Parathyroid adenoma (tissue), 2 donors: ENCODE measurements at regions not wholly inside any gene's neighbourhood (a gene's known extent, or its start where the extent isn't known, plus 50 kb on each side); places are given as distances from the start of the nearest gene placed in this dataset.

Experiments
- H2AFZ ChIP-seq: fragments of 300-600 bp; sonication (generic); one replicate; pipeline ENCODE4 v1.7.0; 2017; ENCODE audit warnings: antibody characterized with exemption, mild to moderate bottlenecking
- H3K27ac ChIP-seq: fragments of 300-600 bp; sonication (generic); one replicate; pipeline ENCODE4 v1.7.0; 2017
- H3K27me3 ChIP-seq: fragments of 300-600 bp; sonication (generic); one replicate; pipeline ENCODE4 v1.7.0; 2017; ENCODE audit warnings: low read length; ENCODE audit not compliant: control insufficient read depth, insufficient read depth
- H3K36me3 ChIP-seq: fragments of 300-600 bp; sonication (generic); one replicate; pipeline ENCODE4 v1.7.0; 2017; ENCODE audit warnings: low read length; ENCODE audit not compliant: control insufficient read depth, insufficient read depth
- H3K4me1 ChIP-seq: fragments of 300-600 bp; sonication (generic); one replicate; pipeline ENCODE4 v1.7.0; 2017; ENCODE audit warnings: control low read depth
- H3K4me2 ChIP-seq: fragments of 300-600 bp; sonication (generic); one replicate; pipeline ENCODE4 v1.7.0; 2017; ENCODE audit warnings: low read length
- H3K4me3 ChIP-seq: fragments of 300-600 bp; sonication (generic); one replicate; pipeline ENCODE4 v1.7.0; 2017; ENCODE audit warnings: low read depth, low read length
- H3K79me2 ChIP-seq: fragments of 300-600 bp; sonication (generic); one replicate; pipeline ENCODE4 v1.7.0; 2017; ENCODE audit warnings: control low read depth
- H3K9ac ChIP-seq: fragments of 300-600 bp; sonication (generic); one replicate; pipeline ENCODE4 v1.7.0; 2017; ENCODE audit warnings: mild to moderate bottlenecking
- H3K9me3 ChIP-seq: fragments of 300-600 bp; sonication (generic); one replicate; pipeline ENCODE4 v1.7.0; 2017; ENCODE audit warnings: low read length; ENCODE audit not compliant: control insufficient read depth
- TF ChIP-seq, protein P1 (sequence below): fragments of 300-600 bp; sonication (generic); IDR thresholded peaks from one replicate; pipeline ENCODE4 v1.7.0; 2017; ENCODE audit warnings: antibody characterized with exemption, mild to moderate bottlenecking
- donor health status: primary hyperparathyroidism.

DNA sequence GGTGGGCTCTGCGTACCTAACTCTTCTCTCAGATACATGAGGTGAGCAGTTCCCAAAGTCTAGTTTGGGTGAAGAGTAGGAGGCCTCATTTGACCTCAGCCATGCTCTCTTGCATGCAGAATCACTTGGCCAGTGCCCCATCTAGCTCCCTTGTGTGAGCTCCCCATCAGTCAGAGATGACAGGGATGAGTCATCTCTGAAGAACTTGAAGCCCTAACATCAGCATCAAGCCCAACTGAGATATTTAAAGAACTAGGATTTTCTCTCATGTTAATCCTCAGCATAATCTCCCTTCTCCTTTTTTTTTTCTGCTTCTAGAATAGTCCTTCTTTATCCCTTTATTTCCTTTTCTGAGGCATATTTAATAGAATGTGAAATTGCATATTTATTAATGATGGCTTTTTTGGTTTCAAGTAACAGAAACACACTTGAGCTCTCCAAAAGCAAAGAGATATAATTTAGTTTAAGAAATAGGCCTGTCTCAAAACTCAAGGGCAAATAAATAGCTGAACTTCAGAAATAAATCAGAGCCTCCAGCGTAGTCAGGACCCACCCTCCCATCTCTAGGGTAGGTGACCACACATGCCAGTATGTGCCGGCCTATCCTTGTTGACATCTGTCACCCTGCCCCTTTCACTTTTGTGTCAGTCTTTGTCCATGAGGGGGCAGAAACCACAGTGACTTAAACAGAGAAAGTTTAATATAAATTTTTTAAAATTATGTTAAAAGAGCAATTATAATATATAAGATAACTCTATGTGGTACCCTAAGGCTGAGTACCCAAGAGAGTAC, 112.3 kb downstream of the TSEN15 start:
- H3K27me3 ChIP-seq, result no peaks in the 10 kb centered on the region
- TF ChIP-seq, protein P1, sequence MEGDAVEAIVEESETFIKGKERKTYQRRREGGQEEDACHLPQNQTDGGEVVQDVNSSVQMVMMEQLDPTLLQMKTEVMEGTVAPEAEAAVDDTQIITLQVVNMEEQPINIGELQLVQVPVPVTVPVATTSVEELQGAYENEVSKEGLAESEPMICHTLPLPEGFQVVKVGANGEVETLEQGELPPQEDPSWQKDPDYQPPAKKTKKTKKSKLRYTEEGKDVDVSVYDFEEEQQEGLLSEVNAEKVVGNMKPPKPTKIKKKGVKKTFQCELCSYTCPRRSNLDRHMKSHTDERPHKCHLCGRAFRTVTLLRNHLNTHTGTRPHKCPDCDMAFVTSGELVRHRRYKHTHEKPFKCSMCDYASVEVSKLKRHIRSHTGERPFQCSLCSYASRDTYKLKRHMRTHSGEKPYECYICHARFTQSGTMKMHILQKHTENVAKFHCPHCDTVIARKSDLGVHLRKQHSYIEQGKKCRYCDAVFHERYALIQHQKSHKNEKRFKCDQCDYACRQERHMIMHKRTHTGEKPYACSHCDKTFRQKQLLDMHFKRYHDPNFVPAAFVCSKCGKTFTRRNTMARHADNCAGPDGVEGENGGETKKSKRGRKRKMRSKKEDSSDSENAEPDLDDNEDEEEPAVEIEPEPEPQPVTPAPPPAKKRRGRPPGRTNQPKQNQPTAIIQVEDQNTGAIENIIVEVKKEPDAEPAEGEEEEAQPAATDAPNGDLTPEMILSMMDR, result no peak
- no peak overlapping the region for H3K4me2 ChIP-seq
- H3K79me2 ChIP-seq, result no peaks in the 10 kb centered on the region
- no peaks in the 10 kb centered on the region for H3K9me3 ChIP-seq
- no peak overlapping the region for H2AFZ ChIP-seq
- H3K4me3 ChIP-seq, result no peak overlapping the region
- H3K27ac ChIP-seq, result no peak overlapping the region
- H3K9ac ChIP-seq, result no peak overlapping the region
- H3K4me1 ChIP-seq, result no peaks in the 10 kb centered on the region
- no peaks in the 10 kb centered on the region for H3K36me3 ChIP-seq

DNA sequence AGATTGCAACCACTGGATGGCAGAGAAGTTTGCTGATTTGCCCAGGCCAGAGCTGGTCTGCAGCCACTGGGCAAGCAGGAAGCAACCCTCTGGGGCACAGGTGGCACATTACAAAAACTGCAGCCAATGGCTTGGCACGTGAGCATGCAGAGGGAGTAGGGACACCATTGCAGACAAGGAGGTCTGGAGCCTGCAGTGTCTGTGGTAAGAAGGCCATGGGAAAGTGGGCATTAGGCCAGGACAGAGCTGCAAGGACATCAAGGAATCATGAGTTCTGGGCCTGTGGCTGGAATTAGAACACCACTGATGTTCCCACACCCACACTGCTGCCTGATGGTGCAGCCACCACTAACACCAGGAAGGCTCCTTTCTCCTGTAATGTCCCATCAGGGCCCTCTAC, 113.0 kb downstream of the TSEN15 start:
- Histone ChIP-seq H3K4me1 (no peaks in the 10 kb centered on the region), H3K9ac (no peak overlapping the region), H3K79me2 (no peaks in the 10 kb centered on the region), H3K4me3 (no peak overlapping the region), H3K4me2 (no peak overlapping the region), H2AFZ (no peak overlapping the region), H3K27ac (no peak overlapping the region), H3K36me3 (no peaks in the 10 kb centered on the region), H3K27me3 (no peaks in the 10 kb centered on the region), H3K9me3 (no peaks in the 10 kb centered on the region)
- TF ChIP-seq, protein P1, result no peak

DNA sequence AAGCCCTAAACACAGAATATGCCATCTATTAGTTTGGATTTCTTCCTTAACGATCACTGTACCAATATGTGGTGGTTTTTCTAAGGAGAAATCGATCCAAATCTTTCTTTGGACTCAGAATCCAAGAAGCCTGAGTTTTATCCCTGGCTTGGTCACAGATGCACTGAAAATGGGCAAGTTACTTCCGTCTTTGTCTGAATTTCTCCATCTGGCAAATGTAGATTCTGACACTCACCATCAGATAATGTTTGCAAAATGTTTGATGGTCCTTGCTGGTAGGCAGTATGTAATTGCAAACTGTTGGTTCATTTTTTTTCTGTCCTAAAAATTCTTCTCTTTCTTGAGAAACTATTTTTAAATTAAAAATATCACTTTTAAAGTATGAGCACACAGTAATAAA, 115.0 kb downstream of the TSEN15 start:
- Histone ChIP-seq H3K9ac (no peak overlapping the region), H2AFZ (no peak overlapping the region), H3K4me2 (no peak overlapping the region), H3K27me3 (no peaks in the 10 kb centered on the region), H3K79me2 (no peaks in the 10 kb centered on the region), H3K27ac (no peak overlapping the region), H3K4me3 (no peak overlapping the region), H3K4me1 (no peaks in the 10 kb centered on the region), H3K9me3 (no peaks in the 10 kb centered on the region), H3K36me3 (no peaks in the 10 kb centered on the region)
- TF ChIP-seq, protein P1, result no peak

- Histone ChIP-seq H3K36me3 (no peaks in the 10 kb centered on the region), H3K4me1 (no peaks in the 10 kb centered on the region), H3K27ac (no peak overlapping the region), H2AFZ (no peak overlapping the region), H3K9ac (no peak overlapping the region), H3K9me3 (no peaks in the 10 kb centered on the region), H3K79me2 (no peaks in the 10 kb centered on the region), H3K4me2 (no peak overlapping the region), H3K4me3 (no peak overlapping the region), H3K27me3 (no peaks in the 10 kb centered on the region)
- TF ChIP-seq, protein P1, result no peak
Measured at GRCh38 chr1:184167352-184167751, 115.8 kb downstream of the TSEN15 start.

GRCh38 chr1:184170719-184171118, 119.2 kb downstream of the TSEN15 start:
- no peak overlapping the region for H3K27ac ChIP-seq
- no peaks in the 10 kb centered on the region for H3K36me3 ChIP-seq
- no peak overlapping the region for H3K9ac ChIP-seq
- H3K79me2 ChIP-seq, result no peaks in the 10 kb centered on the region
- no peaks in the 10 kb centered on the region for H3K9me3 ChIP-seq
- no peaks in the 10 kb centered on the region for H3K27me3 ChIP-seq
- no peak overlapping the region for H3K4me2 ChIP-seq
- no peaks in the 10 kb centered on the region for H3K4me1 ChIP-seq
- no peak overlapping the region for H2AFZ ChIP-seq
- no peak overlapping the region for H3K4me3 ChIP-seq
- TF ChIP-seq, protein P1, result no peak
